A673 (cell line): ENCODE measurements at regions not wholly inside any gene's neighbourhood (a gene's known extent, or its start where the extent isn't known, plus 50 kb on each side); places are given as distances from the start of the nearest gene placed in this dataset.

Experiments used
- BruUV-seq: library from RNA; stranded (reverse); fragments of 400-500 nt; replicated peaks from 2 replicates; lab custom pipeline; 2021; lab: Mats Ljungman, UMichigan
- CTCF ChIA-PET: fragments of 300-600 bp; sonication (Branson Sonifier 250); formaldehyde crosslinking; loops from one replicate; lab custom pipeline; 2022; ENCODE audit warnings: antibody characterized with exemption; lab: Charles Lee
- POLR2A ChIA-PET: fragments of 300-600 bp; sonication (Branson Sonifier 250); formaldehyde crosslinking; loops from one replicate; lab custom pipeline; 2022; ENCODE audit warnings: antibody characterized with exemption; ENCODE audit not compliant: low non-redundant PET; lab: Charles Lee
- DNase-seq: peaks from one replicate; pipeline ENCODE4 v3.0.0-alpha.2; 2015; ENCODE audit warnings: low spot score
- H3K27ac ChIP-seq: fragments of 200-600 bp; sonication (generic); 2 replicates; pipeline ENCODE4 v1.5.1; 2016; ENCODE audit warnings: mixed run types, low read depth, mild to moderate bottlenecking, mixed read lengths, antibody characterized with exemption, low read length; ENCODE audit not compliant: poor library complexity, severe bottlenecking
- H3K27me3 ChIP-seq: fragments of 200-600 bp; sonication (generic); replicated peaks from 2 replicates; pipeline ENCODE4 v1.6.1; 2017; ENCODE audit warnings: mixed run types, low read depth, mild to moderate bottlenecking, mixed read lengths, antibody characterized with exemption, low read length; ENCODE audit not compliant: insufficient read depth, poor library complexity
- H3K36me3 ChIP-seq: fragments of 200-600 bp; sonication (generic); 2 replicates; pipeline ENCODE4 v1.6.1; 2016; ENCODE audit warnings: mixed run types, mild to moderate bottlenecking, mixed read lengths, antibody characterized with exemption, low read length; ENCODE audit not compliant: insufficient read depth, poor library complexity, severe bottlenecking
- H3K4me1 ChIP-seq: fragments of 200-600 bp; sonication (generic); 2 replicates; pipeline ENCODE4 v1.6.1; 2017; ENCODE audit warnings: mixed run types, mild to moderate bottlenecking, mixed read lengths, antibody characterized with exemption, low read length; ENCODE audit not compliant: insufficient read depth, poor library complexity, severe bottlenecking
- H3K4me3 ChIP-seq: fragments of 200-600 bp; sonication (generic); 2 replicates; pipeline ENCODE4 v1.5.1; 2016; ENCODE audit warnings: low read depth, mixed run types, mild to moderate bottlenecking, mixed read lengths, low read length; ENCODE audit not compliant: poor library complexity, severe bottlenecking
- H3K9me3 ChIP-seq: fragments of 200-600 bp; sonication (generic); 2 replicates; pipeline ENCODE4 v1.6.1; 2016; ENCODE audit warnings: mixed run types, low read depth, mild to moderate bottlenecking, mixed read lengths, antibody characterized with exemption, low read length; ENCODE audit not compliant: poor library complexity, severe bottlenecking
- EZH2 ChIP-seq: fragments of 200-600 bp; sonication (generic); IDR thresholded peaks from 2 replicates; pipeline ENCODE4 v1.6.1; 2017; ENCODE audit warnings: borderline replicate concordance, low read depth, mild to moderate bottlenecking, mixed read lengths, antibody characterized with exemption, low read length; ENCODE audit not compliant: poor library complexity, severe bottlenecking
- intact Hi-C: fragments of 100-400 bp; cut with micrococcal nuclease; formaldehyde crosslinking; loops from one replicate; pipeline ENCODE4 v1.10.0; 2022; ENCODE audit not compliant: unreplicated experiment
- TF ChIP-seq, protein P1 (sequence below): fragments of 300-800, 200-600 bp; sonication (generic); conservative IDR thresholded peaks from 2 replicates; pipeline ENCODE4 v1.5.1; 2017; ENCODE audit warnings: low read depth, mild to moderate bottlenecking, antibody characterized with exemption, low read length, moderate library complexity, mixed read lengths

DNA sequence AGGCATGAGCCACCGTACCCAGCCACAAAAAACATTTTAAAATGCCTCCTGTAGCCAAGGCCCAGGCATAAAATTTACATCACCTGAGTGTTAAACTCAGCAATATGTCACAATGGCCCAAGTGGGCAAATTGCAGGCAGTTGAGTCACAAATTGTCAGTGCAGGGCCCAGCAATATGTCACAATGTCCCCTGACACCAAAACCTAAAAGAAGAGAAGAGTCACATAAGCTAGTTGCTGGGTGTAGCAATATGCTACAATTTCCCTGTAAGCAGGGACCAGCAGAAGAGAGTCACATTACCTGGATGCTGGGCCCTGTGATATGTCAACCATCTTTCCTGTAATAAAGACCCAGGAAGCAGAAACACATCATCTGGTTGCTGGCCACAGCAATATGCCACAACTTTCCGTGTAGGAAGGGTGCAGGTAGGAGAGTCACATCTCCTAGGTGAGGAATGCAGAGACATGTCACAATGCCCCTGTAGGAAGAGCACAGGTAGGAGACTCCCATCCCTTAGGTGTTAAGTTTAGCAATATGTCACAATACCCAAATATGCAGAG, 136.0 kb upstream of the ZNF91 start:
- Histone ChIP-seq H3K27me3 (no peaks in the 10 kb centered on the region), H3K4me3 (no peak overlapping the region), H3K4me1 (no peaks in the 10 kb centered on the region), H3K36me3 (no peaks in the 10 kb centered on the region), H3K9me3 (peaks cover 54% of the 10 kb centered on the region), H3K27ac (no peak overlapping the region)
- BruUV-seq = no TSS peak
- ChIA-PET POLR2A (no interaction called here), CTCF (no interaction called here)
- TF ChIP-seq, protein P1, sequence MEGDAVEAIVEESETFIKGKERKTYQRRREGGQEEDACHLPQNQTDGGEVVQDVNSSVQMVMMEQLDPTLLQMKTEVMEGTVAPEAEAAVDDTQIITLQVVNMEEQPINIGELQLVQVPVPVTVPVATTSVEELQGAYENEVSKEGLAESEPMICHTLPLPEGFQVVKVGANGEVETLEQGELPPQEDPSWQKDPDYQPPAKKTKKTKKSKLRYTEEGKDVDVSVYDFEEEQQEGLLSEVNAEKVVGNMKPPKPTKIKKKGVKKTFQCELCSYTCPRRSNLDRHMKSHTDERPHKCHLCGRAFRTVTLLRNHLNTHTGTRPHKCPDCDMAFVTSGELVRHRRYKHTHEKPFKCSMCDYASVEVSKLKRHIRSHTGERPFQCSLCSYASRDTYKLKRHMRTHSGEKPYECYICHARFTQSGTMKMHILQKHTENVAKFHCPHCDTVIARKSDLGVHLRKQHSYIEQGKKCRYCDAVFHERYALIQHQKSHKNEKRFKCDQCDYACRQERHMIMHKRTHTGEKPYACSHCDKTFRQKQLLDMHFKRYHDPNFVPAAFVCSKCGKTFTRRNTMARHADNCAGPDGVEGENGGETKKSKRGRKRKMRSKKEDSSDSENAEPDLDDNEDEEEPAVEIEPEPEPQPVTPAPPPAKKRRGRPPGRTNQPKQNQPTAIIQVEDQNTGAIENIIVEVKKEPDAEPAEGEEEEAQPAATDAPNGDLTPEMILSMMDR = no peak
- no peak for TF ChIP-seq EZH2
- intact Hi-C loops = no loop called here
- DNase-seq = no peak

DNA sequence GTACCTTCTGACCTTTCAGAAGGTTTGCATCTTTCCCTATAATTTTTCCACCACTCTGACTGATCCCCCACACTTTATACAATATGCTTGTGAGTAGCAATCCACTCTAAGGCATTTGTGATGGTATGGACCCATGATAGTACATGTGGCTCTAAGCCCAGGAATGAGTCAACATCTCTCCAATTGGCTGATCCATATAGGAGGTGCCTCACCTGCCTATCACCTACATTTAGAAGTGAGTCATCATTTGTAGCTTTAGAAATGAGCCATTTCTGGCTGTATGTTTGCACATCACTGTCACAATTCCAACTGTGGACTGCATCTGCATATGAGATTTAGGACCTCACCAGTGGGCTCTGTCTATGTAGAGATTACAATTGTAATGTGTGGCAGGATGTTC, 133.1 kb upstream of the ZNF91 start:
- no TSS peak for BruUV-seq
- POLR2A ChIA-PET = no interaction called here

DNA sequence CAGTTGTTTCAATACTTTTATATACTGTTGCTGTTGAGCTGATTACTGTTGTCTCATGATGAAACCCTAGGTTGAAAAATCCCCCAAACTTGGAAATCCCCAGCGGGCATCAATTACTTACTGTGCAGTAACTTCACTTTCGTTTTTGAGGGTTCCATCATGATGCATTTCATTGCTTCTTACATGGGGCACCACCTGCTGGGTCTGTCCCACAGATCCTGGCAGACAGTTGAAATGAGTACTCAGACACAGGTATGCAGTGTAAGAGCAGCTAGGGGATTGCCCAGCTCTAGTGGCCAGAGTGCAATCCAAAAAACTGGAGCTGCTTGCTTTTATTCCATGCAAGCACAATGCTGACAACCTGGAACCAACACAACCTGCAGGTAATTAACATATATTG, 132.5 kb upstream of the ZNF91 start:
- no TSS peak for BruUV-seq
- POLR2A ChIA-PET = no interaction called here
- no peaks in the 10 kb centered on the region for H3K4me1 ChIP-seq
- no peak overlapping the region for H3K27ac ChIP-seq
- peaks cover 55% of the 10 kb centered on the region for H3K9me3 ChIP-seq
- intact Hi-C loops = no loop called here
- H3K4me3 ChIP-seq = no peak overlapping the region
- H3K36me3 ChIP-seq = no peaks in the 10 kb centered on the region
- CTCF ChIA-PET = no interaction called here
- DNase-seq = no peak
- no peaks in the 10 kb centered on the region for H3K27me3 ChIP-seq
- TF ChIP-seq, protein P1 = no peak
- no peak for TF ChIP-seq EZH2

More for the DNA sequence above, 133.1 kb upstream of the ZNF91 start:
- no peak for TF ChIP-seq EZH2
- TF ChIP-seq, protein P1 = no peak
- Histone ChIP-seq H3K9me3 (peaks cover 54% of the 10 kb centered on the region), H3K4me1 (no peaks in the 10 kb centered on the region), H3K27ac (no peak overlapping the region), H3K4me3 (no peak overlapping the region), H3K36me3 (no peaks in the 10 kb centered on the region), H3K27me3 (no peaks in the 10 kb centered on the region)
- DNase-seq = no peak
- CTCF ChIA-PET = no interaction called here
- intact Hi-C loops = no loop called here
